ENCODE measurements at regions not wholly inside any gene's neighbourhood (a gene's known extent, or its start where the extent isn't known, plus 50 kb on each side); places are given as distances from the start of the nearest gene placed in this dataset.

- Histone ChIP-seq H3K27ac (ENCODE audit: low read length) (no peak overlapping the region), H3K27me3 (ENCODE audit: control insufficient read depth, insufficient read depth, low read length) (no peaks in the 10 kb centered on the region), H3K4me3 (ENCODE audit: low read length) (no peak overlapping the region), H3K9me3 (ENCODE audit: control insufficient read depth, insufficient read depth, low read length) (no peaks in the 10 kb centered on the region), H3K4me1 (ENCODE audit: control insufficient read depth, insufficient read depth, low read length) (no peaks in the 10 kb centered on the region), H3K36me3 (ENCODE audit: control insufficient read depth, insufficient read depth, low read length) (no peaks in the 10 kb centered on the region)
- WGBS (ENCODE audit: insufficient coverage): 94% methylated on average over 8 of the region's 8 CpGs
- no peak for TF ChIP-seq CTCF (IDR thresholded peaks at IDR 0.05)
- intact Hi-C loops (cut with micrococcal nuclease): no loop called here
- DNase-seq (no peak), ATAC-seq (no peak)
- Mint-ChIP-seq H3K36me3 (no peaks in the 10 kb centered on the region), H3K4me3 (no peak overlapping the region), H3K4me1 (no peaks in the 10 kb centered on the region), H3K27ac (no peak overlapping the region), H3K27me3 (ENCODE audit: low read depth in 2 of 2) (peaks cover 4 to 6% of the 10 kb centered on the region in 2 donors), H3K9me3 (no peaks in the 10 kb centered on the region)
Measured at GRCh38 chr17:14843086-14843795, 421.9 kb downstream of the PMP22 start.

- DNase-seq (no peak), ATAC-seq (no peak)
- peaks cover 0 to 6% of the 10 kb centered on the region in 2 donors for H3K27me3 Mint-ChIP-seq (ENCODE audit: low read depth in 2 of 2)
- H3K36me3 ChIP-seq (ENCODE audit: control insufficient read depth, insufficient read depth, low read length): no peaks in the 10 kb centered on the region
- intact Hi-C loops (cut with micrococcal nuclease): no loop called here
- no peak overlapping the region for H3K4me3 Mint-ChIP-seq
- no peaks in the 10 kb centered on the region for H3K27me3 ChIP-seq (ENCODE audit: control insufficient read depth, insufficient read depth, low read length)
- H3K9me3 Mint-ChIP-seq: no peaks in the 10 kb centered on the region
- no peaks in the 10 kb centered on the region for H3K4me1 ChIP-seq (ENCODE audit: control insufficient read depth, insufficient read depth, low read length)
- 100% methylated on average over 1 of the region's 3 CpGs for WGBS (ENCODE audit: insufficient coverage)
- no peak overlapping the region for H3K27ac Mint-ChIP-seq
- H3K9me3 ChIP-seq (ENCODE audit: control insufficient read depth, insufficient read depth, low read length): peaks cover 3% of the 10 kb centered on the region
- H3K36me3 Mint-ChIP-seq: no peaks in the 10 kb centered on the region
- no peak overlapping the region for H3K27ac ChIP-seq (ENCODE audit: low read length)
- no peak for TF ChIP-seq CTCF (IDR thresholded peaks at IDR 0.05)
- H3K4me3 ChIP-seq (ENCODE audit: low read length): no peak overlapping the region
- H3K4me1 Mint-ChIP-seq: no peaks in the 10 kb centered on the region
Measured at GRCh38 chr17:14840616-14841231, 424.4 kb downstream of the PMP22 start.

GRCh38 chr17:14838567-14838966, 426.6 kb downstream of the PMP22 start:
- Mint-ChIP-seq H3K4me1 (no peaks in the 10 kb centered on the region), H3K27ac (no peak overlapping the region), H3K9me3 (no peaks in the 10 kb centered on the region), H3K36me3 (no peaks in the 10 kb centered on the region), H3K27me3 (ENCODE audit: low read depth in 2 of 2) (peaks cover 0 to 6% of the 10 kb centered on the region in 2 donors), H3K4me3 (no peak overlapping the region)
- H3K27ac ChIP-seq (ENCODE audit: low read length): no peak overlapping the region
- intact Hi-C loops (cut with micrococcal nuclease): no loop called here
- WGBS (ENCODE audit: insufficient coverage): 47% methylated on average over 1 of the region's 1 CpG
- no peaks in the 10 kb centered on the region for H3K36me3 ChIP-seq (ENCODE audit: control insufficient read depth, insufficient read depth, low read length)
- H3K9me3 ChIP-seq (ENCODE audit: control insufficient read depth, insufficient read depth, low read length): peaks cover 3% of the 10 kb centered on the region
- H3K4me3 ChIP-seq (ENCODE audit: low read length): no peak overlapping the region
- ATAC-seq: no peak
- no peak for DNase-seq
- TF ChIP-seq CTCF (IDR thresholded peaks at IDR 0.05): no peak
- no peaks in the 10 kb centered on the region for H3K4me1 ChIP-seq (ENCODE audit: control insufficient read depth, insufficient read depth, low read length)
- no peaks in the 10 kb centered on the region for H3K27me3 ChIP-seq (ENCODE audit: control insufficient read depth, insufficient read depth, low read length)

All from natural killer cell (primary cell).